Neural progenitor cell (in vitro differentiated cells): ENCODE measurements at regions not wholly inside any gene's neighbourhood (a gene's known extent, or its start where the extent isn't known, plus 50 kb on each side); places are given as distances from the start of the nearest gene placed in this dataset.

Experiments
- CTCF ChIP-seq: fragments of 200-600 bp; sonication (generic); IDR thresholded peaks from 2 replicates; pipeline ENCODE4 v1.5.1; 2017; ENCODE audit warnings: antibody characterized with exemption, mild to moderate bottlenecking
- EZH2phosphoT487 ChIP-seq: fragments of 200-600 bp; sonication (generic); IDR thresholded peaks from 2 replicates; pipeline ENCODE4 v1.6.1; 2017; ENCODE audit warnings: antibody characterized with exemption

- TF ChIP-seq CTCF, result no peak
- TF ChIP-seq EZH2phosphoT487, result no peak
These were observed 470.9 kb downstream of the CCER1 start for GRCh38 chr12:90484094-90484493.
